OCI-LY3 (cell line): ENCODE measurements at regions not wholly inside any gene's neighbourhood (a gene's known extent, or its start where the extent isn't known, plus 50 kb on each side); places are given as distances from the start of the nearest gene placed in this dataset.

ENCODE experiments used
- EZH2phosphoT487 ChIP-seq: fragments of 200-600 bp; shearing (Covaris generic); IDR thresholded peaks from 2 replicates; pipeline ENCODE4 v1.6.1; 2018; ENCODE audit warnings: antibody characterized with exemption, mixed run types, low read depth
- TF ChIP-seq, protein P1 (sequence below): fragments of 200-600, 300-600 bp; sonication (generic); IDR thresholded peaks from 2 replicates; pipeline ENCODE4 v1.5.1; 2014; ENCODE audit warnings: antibody characterized with exemption, low read length, low read depth

DNA sequence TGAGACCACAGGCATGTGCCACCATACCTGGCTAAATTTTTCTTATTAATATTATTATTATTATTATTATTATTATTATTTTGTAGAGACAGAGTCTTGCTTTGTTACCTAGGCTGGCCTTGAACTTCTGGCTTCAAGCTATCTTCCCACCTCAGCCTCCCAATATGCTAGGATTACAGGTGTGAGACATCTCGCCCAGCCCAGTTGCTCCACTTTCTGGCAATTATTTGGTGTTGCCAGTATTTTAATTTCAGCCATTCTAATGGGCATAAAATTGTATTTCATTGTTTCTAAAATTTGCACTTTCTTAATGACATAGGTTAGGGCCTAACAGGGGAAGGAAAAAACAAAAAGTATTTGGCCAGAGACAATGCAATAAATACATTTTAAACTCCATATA is 1217.6 kb upstream of the ALCAM start:
- TF ChIP-seq, protein P1, sequence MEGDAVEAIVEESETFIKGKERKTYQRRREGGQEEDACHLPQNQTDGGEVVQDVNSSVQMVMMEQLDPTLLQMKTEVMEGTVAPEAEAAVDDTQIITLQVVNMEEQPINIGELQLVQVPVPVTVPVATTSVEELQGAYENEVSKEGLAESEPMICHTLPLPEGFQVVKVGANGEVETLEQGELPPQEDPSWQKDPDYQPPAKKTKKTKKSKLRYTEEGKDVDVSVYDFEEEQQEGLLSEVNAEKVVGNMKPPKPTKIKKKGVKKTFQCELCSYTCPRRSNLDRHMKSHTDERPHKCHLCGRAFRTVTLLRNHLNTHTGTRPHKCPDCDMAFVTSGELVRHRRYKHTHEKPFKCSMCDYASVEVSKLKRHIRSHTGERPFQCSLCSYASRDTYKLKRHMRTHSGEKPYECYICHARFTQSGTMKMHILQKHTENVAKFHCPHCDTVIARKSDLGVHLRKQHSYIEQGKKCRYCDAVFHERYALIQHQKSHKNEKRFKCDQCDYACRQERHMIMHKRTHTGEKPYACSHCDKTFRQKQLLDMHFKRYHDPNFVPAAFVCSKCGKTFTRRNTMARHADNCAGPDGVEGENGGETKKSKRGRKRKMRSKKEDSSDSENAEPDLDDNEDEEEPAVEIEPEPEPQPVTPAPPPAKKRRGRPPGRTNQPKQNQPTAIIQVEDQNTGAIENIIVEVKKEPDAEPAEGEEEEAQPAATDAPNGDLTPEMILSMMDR = no peak
- TF ChIP-seq EZH2phosphoT487 = no peak
